Choroid plexus epithelial cell (primary cell): ENCODE measurements at regions not wholly inside any gene's neighbourhood (a gene's known extent, or its start where the extent isn't known, plus 50 kb on each side); places are given as distances from the start of the nearest gene placed in this dataset.

Experiments
- DNase-seq: peaks from one replicate; pipeline ENCODE4 v3.0.0-alpha.2; 2010; ENCODE audit warnings: low read depth
- H3K4me3 ChIP-seq: 2 replicates; pipeline ENCODE4 v1.5.1; 2011; ENCODE audit warnings: low read depth, mild to moderate bottlenecking, control low read depth, low read length, moderate library complexity
- TF ChIP-seq, protein P1 (sequence below): conservative IDR thresholded peaks from 2 replicates; pipeline ENCODE4 v1.5.1; 2011; ENCODE audit warnings: low read depth, mild to moderate bottlenecking, control low read depth, inconsistent platforms, low read length, moderate library complexity

DNA sequence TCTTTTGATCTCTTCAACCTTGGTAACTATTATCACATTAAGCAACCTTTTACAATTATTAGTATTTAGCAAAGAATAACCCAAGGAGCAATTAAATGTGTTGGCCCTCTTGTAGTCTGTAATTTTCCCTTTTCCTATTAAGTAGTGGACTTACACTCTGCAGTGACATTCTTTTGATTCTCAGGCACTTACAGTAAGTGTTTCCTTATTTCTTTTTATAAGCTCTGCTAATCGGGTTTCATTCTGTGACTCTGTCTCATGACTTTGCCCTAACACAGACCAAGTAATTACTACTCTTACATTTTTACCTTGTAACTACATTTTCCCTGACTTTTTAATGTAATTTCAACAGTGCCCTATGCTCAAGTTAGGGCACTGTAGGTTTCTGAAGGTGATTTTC is 104.0 kb upstream of the EPHA7 start:
- DNase-seq, result no peak
- no peak overlapping the region for H3K4me3 ChIP-seq
- TF ChIP-seq, protein P1, sequence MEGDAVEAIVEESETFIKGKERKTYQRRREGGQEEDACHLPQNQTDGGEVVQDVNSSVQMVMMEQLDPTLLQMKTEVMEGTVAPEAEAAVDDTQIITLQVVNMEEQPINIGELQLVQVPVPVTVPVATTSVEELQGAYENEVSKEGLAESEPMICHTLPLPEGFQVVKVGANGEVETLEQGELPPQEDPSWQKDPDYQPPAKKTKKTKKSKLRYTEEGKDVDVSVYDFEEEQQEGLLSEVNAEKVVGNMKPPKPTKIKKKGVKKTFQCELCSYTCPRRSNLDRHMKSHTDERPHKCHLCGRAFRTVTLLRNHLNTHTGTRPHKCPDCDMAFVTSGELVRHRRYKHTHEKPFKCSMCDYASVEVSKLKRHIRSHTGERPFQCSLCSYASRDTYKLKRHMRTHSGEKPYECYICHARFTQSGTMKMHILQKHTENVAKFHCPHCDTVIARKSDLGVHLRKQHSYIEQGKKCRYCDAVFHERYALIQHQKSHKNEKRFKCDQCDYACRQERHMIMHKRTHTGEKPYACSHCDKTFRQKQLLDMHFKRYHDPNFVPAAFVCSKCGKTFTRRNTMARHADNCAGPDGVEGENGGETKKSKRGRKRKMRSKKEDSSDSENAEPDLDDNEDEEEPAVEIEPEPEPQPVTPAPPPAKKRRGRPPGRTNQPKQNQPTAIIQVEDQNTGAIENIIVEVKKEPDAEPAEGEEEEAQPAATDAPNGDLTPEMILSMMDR, result no peak

DNA sequence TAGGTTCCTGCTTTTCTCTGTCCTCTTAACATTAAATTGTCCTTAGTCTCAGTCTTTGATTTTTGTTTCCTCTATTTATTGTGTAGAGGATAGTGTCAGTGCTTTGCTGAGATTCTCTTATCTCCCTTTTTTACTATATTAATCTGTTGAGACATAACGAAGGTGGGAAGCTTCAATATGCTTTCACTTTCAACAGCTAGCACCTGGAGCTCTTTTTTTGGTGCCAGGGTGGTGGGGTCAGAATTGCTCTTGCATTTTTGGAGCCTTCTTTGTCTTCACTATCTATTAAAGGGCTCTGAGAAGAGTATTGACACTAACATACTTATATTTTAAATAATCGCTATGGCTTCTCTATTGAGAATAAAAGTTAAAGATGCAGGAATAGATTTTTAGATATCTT is 97.1 kb upstream of the EPHA7 start:
- TF ChIP-seq, protein P1, result no peak
- H3K4me3 ChIP-seq, result no peak overlapping the region
- no peak for DNase-seq

DNA sequence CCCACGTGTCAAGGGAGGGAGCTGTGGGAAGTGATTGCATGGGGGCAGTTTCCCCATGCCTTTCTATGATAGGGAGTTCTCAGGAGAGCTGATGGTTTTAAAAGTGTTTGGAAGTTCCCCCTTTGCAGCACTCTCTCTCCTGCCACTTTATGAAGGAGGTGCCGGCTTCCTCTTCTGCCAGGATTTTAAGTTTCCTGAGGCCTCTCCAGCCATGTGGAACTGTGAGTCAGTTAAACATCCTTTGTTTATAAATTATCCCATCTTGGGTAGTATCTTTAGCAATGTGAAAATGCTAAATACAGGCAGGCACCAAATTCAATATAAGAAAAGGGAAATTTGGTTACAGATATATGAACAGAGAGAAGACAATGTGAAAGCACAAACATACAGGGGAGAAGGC is 96.4 kb upstream of the EPHA7 start:
- TF ChIP-seq, protein P1, result no peak
- DNase-seq, result no peak
- no peak overlapping the region for H3K4me3 ChIP-seq

DNA sequence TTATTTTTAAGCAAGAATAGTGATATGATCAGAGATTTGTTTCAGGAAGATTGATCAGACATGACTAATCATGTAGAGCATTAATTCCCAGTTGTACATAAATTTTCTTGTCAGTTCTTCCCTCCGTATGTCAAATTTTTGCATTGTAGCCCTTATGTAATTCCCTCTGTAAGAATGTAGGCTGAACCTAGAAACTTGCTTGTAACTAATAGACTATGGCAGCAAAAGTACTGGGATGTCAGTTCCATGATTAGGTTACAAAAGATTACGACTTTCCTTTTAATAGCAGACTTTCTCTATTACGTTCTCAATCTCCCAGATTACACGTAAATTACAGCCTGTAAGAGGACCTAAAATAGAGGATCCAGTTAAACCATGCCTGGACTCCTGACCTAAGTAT is 79.4 kb upstream of the EPHA7 start:
- no peak overlapping the region for H3K4me3 ChIP-seq
- DNase-seq, result no peak
- TF ChIP-seq, protein P1, result no peak

DNA sequence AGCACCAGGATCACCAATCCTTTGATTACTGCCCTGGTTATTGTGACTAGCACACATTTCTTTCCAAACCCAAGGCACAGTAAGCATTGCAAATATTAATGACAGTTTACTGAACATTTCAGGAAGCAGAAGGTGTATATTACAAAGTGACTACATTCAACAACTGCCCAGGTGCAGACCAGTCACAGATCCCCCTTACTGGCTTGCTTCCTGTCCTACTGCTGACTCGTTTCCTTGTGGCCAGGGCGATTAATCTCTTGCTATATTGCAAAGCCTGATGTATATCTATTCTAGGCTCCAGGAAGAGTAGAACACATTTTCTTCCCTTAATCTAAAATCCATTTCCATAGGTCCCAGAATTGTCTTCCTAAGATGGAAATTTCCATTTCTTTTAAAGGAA is 77.2 kb upstream of the EPHA7 start:
- H3K4me3 ChIP-seq, result no peak overlapping the region
- DNase-seq, result no peak
- TF ChIP-seq, protein P1, result no peak

DNA sequence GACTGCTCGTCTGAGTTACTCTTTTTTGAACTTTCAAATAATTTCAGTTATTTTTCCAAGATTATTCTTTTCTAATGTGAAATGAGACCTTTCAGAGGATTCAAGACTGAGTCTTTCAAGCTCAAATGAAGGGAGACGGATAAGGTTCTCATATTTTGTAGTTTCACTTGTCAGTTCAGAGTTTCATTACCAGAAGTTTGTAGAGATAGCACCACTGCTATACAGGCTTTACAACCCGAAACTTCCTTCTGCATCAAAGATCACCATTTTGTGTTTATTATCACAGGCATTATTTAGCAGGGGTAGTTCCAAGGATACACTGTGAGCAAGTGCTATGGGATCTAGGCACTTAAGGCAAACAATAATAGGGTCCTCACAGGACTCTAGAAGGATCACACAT is 74.7 kb upstream of the EPHA7 start:
- TF ChIP-seq, protein P1, result no peak
- H3K4me3 ChIP-seq, result no peak overlapping the region
- DNase-seq, result no peak

DNA sequence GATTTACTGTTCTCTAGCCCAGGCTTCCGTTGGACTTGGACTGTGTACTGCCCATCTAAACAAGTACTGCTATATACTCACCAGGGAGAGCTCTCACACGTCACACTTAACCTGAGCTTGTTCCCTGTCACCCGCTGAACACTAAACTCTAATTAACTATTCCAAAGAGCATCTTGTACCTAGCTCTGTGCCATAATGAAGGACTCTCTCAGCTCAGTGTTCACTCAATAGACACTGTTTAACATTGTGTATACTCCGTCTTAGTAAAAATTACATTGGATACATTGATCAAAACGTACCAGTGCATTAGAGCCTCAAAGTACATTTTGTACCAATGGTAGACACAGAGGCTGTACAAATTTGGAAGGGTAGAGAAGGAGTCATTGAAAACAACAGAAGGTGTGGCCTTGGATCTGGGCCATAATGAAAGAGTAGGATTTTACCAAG is 55.4 kb upstream of the EPHA7 start:
- H3K4me3 ChIP-seq, result no peak overlapping the region
- TF ChIP-seq, protein P1, result no peak
- DNase-seq, result no peak
